ENCODE measurements at regions not wholly inside any gene's neighbourhood (a gene's known extent, or its start where the extent isn't known, plus 50 kb on each side); places are given as distances from the start of the nearest gene placed in this dataset.

GRCh38 chr13:30143666-30144400 is 163.5 kb downstream of the KATNAL1 start:
- no peak for TF ChIP-seq CTCF (IDR thresholded peaks at IDR 0.05)
- no peak for TF ChIP-seq POLR2A (IDR thresholded peaks at IDR 0.05)
